ENCODE measurements at regions not wholly inside any gene's neighbourhood (a gene's known extent, or its start where the extent isn't known, plus 50 kb on each side); places are given as distances from the start of the nearest gene placed in this dataset.

GRCh38 chr21:27636656-27637055 lies 669.8 kb upstream of the ADAMTS5 start:
- TF ChIP-seq CTCF (IDR thresholded peaks at IDR 0.05; ENCODE audit: insufficient read depth, low read length, poor library complexity, severe bottlenecking) (no peak), EZH2phosphoT487 (conservative IDR thresholded peaks at IDR 0.05; ENCODE audit: low read length) (no peak)
